ENCODE measurements at regions not wholly inside any gene's neighbourhood (a gene's known extent, or its start where the extent isn't known, plus 50 kb on each side); places are given as distances from the start of the nearest gene placed in this dataset.

DNA sequence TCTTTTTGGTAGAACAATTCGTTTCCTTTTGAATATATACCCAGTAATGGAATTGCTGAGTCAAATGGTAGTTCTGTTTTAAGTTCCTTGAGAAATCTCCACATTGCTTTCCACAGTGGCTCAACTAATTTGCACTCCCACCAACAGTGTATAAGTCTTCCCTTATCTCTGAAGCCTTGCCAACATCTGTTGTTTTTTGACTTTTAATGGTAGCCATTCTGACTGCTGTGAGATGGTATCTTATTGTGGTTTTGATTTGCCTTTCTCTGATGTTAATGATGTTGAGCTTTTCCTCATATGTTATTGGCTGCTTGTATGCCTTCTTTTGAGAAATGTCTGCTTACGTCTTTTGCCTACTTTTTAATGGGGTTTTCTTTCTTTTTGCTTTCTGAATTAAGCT lies 270.6 kb upstream of the MEIS2 start:
- TF ChIP-seq, protein P1, sequence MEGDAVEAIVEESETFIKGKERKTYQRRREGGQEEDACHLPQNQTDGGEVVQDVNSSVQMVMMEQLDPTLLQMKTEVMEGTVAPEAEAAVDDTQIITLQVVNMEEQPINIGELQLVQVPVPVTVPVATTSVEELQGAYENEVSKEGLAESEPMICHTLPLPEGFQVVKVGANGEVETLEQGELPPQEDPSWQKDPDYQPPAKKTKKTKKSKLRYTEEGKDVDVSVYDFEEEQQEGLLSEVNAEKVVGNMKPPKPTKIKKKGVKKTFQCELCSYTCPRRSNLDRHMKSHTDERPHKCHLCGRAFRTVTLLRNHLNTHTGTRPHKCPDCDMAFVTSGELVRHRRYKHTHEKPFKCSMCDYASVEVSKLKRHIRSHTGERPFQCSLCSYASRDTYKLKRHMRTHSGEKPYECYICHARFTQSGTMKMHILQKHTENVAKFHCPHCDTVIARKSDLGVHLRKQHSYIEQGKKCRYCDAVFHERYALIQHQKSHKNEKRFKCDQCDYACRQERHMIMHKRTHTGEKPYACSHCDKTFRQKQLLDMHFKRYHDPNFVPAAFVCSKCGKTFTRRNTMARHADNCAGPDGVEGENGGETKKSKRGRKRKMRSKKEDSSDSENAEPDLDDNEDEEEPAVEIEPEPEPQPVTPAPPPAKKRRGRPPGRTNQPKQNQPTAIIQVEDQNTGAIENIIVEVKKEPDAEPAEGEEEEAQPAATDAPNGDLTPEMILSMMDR (IDR thresholded peaks at IDR 0.05; ENCODE audit: borderline replicate concordance, extremely low read depth, low read length, poor library complexity, severe bottlenecking) = no peak
- no peak for TF ChIP-seq EZH2 (IDR thresholded peaks at IDR 0.05; ENCODE audit: borderline replicate concordance, low read depth, low read length, severe bottlenecking)
